ENCODE measurements at regions not wholly inside any gene's neighbourhood (a gene's known extent, or its start where the extent isn't known, plus 50 kb on each side); places are given as distances from the start of the nearest gene placed in this dataset.

DNA sequence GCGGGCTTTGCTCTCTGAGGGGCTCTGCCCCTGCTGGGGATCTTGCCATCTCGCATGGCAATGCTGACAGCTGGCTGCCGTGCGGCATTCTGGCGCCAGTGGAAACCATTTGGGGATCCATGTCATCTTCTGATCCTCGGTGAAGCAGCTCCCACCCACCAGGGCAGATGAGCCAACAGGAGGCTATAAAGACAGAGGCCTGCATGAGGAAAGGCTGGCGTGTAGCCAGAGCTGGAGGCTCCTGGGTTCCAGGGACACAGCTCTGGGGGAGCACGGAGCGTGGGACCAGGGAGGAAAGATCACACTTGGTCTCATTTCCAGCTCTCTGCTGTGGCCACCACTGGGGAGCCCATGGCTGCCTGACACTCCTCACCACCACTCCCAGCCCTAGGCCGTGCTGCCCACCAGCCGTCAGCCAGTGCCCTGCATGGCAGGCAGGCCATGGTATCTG is 145.8 kb downstream of the ZFP36L2 start:
- Histone ChIP-seq H3K27me3 (ENCODE audit: insufficient read depth) (no peaks in the 10 kb centered on the region), H3K4me1 (ENCODE audit: insufficient read depth) (peaks cover 11% of the 10 kb centered on the region), H3K36me3 (ENCODE audit: insufficient read depth) (no peaks in the 10 kb centered on the region; the same call in 1 of the 2 replicates), H3K9me2 (ENCODE audit: insufficient read depth) (no peaks in the 10 kb centered on the region), H2AFZ (peak overlapping the region; percentile 43; the same call in 1 of the 2 replicates), H4K20me1 (replicated peaks; ENCODE audit: insufficient read depth) (no peaks in the 10 kb centered on the region), H3F3A (replicated peaks; ENCODE audit: low read depth) (no peaks in the 10 kb centered on the region), H3K4me3 (no peak overlapping the region), H3K79me2 (replicated peaks; ENCODE audit: insufficient read depth) (no peaks in the 10 kb centered on the region), H3K4me2 (no peak overlapping the region), H3K27ac (ENCODE audit: low read depth) (no peak overlapping the region)
- H3K27me3 Mint-ChIP-seq (ENCODE audit: insufficient read depth, low read depth, poor library complexity): peaks cover 11% of the 10 kb centered on the region
- no peak overlapping the region for H3K4me3 Mint-ChIP-seq
- TF ChIP-seq CREB1 (CRISPR knock-in tag; IDR thresholded peaks at IDR 0.05; ENCODE audit: low read depth) (no peak), ZNF331 (CRISPR knock-in tag; IDR thresholded peaks at IDR 0.05; ENCODE audit: low read depth) (no peak), JUNB (IDR thresholded peaks at IDR 0.05; ENCODE audit: unreplicated experiment) (no peak), STAT1 (IDR thresholded peaks at IDR 0.05; ENCODE audit: unreplicated experiment) (no peak), EZH2 (IDR thresholded peaks at IDR 0.05; ENCODE audit: low read depth, unreplicated experiment) (no peak), ZNF114 (CRISPR knock-in tag; IDR thresholded peaks at IDR 0.05) (no peak), POLR2AphosphoS5 (IDR thresholded peaks at IDR 0.05; ENCODE audit: low read depth) (no peak), NANOG (IDR thresholded peaks at IDR 0.05; ENCODE audit: borderline replicate concordance) (no peak), EZH2phosphoT487 (IDR thresholded peaks at IDR 0.05; ENCODE audit: unreplicated experiment) (no peak)
- TF ChIP-seq, protein P1, sequence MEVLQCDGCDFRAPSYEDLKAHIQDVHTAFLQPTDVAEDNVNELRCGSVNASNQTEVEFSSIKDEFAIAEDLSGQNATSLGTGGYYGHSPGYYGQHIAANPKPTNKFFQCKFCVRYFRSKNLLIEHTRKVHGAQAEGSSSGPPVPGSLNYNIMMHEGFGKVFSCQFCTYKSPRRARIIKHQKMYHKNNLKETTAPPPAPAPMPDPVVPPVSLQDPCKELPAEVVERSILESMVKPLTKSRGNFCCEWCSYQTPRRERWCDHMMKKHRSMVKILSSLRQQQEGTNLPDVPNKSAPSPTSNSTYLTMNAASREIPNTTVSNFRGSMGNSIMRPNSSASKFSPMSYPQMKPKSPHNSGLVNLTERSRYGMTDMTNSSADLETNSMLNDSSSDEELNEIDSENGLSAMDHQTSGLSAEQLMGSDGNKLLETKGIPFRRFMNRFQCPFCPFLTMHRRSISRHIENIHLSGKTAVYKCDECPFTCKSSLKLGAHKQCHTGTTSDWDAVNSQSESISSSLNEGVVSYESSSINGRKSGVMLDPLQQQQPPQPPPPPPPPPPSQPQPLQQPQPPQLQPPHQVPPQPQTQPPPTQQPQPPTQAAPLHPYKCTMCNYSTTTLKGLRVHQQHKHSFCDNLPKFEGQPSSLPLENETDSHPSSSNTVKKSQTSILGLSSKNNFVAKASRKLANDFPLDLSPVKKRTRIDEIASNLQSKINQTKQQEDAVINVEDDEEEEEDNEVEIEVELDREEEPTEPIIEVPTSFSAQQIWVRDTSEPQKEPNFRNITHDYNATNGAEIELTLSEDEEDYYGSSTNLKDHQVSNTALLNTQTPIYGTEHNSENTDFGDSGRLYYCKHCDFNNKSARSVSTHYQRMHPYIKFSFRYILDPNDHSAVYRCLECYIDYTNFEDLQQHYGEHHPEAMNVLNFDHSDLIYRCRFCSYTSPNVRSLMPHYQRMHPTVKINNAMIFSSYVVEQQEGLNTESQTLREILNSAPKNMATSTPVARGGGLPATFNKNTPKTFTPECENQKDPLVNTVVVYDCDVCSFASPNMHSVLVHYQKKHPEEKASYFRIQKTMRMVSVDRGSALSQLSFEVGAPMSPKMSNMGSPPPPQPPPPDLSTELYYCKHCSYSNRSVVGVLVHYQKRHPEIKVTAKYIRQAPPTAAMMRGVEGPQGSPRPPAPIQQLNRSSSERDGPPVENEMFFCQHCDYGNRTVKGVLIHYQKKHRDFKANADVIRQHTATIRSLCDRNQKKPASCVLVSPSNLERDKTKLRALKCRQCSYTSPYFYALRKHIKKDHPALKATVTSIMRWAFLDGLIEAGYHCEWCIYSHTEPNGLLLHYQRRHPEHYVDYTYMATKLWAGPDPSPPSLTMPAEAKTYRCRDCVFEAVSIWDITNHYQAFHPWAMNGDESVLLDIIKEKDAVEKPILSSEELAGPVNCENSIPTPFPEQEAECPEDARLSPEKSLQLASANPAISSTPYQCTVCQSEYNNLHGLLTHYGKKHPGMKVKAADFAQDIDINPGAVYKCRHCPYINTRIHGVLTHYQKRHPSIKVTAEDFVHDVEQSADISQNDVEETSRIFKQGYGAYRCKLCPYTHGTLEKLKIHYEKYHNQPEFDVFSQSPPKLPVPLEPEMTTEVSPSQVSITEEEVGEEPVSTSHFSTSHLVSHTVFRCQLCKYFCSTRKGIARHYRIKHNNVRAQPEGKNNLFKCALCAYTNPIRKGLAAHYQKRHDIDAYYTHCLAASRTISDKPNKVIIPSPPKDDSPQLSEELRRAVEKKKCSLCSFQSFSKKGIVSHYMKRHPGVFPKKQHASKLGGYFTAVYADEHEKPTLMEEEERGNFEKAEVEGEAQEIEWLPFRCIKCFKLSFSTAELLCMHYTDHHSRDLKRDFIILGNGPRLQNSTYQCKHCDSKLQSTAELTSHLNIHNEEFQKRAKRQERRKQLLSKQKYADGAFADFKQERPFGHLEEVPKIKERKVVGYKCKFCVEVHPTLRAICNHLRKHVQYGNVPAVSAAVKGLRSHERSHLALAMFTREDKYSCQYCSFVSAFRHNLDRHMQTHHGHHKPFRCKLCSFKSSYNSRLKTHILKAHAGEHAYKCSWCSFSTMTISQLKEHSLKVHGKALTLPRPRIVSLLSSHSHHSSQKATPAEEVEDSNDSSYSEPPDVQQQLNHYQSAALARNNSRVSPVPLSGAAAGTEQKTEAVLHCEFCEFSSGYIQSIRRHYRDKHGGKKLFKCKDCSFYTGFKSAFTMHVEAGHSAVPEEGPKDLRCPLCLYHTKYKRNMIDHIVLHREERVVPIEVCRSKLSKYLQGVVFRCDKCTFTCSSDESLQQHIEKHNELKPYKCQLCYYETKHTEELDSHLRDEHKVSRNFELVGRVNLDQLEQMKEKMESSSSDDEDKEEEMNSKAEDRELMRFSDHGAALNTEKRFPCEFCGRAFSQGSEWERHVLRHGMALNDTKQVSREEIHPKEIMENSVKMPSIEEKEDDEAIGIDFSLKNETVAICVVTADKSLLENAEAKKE (CRISPR knock-in tag; IDR thresholded peaks at IDR 0.05): no peak
- TF ChIP-seq, protein P2, sequence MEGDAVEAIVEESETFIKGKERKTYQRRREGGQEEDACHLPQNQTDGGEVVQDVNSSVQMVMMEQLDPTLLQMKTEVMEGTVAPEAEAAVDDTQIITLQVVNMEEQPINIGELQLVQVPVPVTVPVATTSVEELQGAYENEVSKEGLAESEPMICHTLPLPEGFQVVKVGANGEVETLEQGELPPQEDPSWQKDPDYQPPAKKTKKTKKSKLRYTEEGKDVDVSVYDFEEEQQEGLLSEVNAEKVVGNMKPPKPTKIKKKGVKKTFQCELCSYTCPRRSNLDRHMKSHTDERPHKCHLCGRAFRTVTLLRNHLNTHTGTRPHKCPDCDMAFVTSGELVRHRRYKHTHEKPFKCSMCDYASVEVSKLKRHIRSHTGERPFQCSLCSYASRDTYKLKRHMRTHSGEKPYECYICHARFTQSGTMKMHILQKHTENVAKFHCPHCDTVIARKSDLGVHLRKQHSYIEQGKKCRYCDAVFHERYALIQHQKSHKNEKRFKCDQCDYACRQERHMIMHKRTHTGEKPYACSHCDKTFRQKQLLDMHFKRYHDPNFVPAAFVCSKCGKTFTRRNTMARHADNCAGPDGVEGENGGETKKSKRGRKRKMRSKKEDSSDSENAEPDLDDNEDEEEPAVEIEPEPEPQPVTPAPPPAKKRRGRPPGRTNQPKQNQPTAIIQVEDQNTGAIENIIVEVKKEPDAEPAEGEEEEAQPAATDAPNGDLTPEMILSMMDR (conservative IDR thresholded peaks at IDR 0.05; ENCODE audit: low read depth in 2 of 2): no peak
- TF ChIP-seq, protein P3, sequence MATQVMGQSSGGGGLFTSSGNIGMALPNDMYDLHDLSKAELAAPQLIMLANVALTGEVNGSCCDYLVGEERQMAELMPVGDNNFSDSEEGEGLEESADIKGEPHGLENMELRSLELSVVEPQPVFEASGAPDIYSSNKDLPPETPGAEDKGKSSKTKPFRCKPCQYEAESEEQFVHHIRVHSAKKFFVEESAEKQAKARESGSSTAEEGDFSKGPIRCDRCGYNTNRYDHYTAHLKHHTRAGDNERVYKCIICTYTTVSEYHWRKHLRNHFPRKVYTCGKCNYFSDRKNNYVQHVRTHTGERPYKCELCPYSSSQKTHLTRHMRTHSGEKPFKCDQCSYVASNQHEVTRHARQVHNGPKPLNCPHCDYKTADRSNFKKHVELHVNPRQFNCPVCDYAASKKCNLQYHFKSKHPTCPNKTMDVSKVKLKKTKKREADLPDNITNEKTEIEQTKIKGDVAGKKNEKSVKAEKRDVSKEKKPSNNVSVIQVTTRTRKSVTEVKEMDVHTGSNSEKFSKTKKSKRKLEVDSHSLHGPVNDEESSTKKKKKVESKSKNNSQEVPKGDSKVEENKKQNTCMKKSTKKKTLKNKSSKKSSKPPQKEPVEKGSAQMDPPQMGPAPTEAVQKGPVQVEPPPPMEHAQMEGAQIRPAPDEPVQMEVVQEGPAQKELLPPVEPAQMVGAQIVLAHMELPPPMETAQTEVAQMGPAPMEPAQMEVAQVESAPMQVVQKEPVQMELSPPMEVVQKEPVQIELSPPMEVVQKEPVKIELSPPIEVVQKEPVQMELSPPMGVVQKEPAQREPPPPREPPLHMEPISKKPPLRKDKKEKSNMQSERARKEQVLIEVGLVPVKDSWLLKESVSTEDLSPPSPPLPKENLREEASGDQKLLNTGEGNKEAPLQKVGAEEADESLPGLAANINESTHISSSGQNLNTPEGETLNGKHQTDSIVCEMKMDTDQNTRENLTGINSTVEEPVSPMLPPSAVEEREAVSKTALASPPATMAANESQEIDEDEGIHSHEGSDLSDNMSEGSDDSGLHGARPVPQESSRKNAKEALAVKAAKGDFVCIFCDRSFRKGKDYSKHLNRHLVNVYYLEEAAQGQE (IDR thresholded peaks at IDR 0.05; ENCODE audit: unreplicated experiment): no peak
- TF ChIP-seq, protein P4, sequence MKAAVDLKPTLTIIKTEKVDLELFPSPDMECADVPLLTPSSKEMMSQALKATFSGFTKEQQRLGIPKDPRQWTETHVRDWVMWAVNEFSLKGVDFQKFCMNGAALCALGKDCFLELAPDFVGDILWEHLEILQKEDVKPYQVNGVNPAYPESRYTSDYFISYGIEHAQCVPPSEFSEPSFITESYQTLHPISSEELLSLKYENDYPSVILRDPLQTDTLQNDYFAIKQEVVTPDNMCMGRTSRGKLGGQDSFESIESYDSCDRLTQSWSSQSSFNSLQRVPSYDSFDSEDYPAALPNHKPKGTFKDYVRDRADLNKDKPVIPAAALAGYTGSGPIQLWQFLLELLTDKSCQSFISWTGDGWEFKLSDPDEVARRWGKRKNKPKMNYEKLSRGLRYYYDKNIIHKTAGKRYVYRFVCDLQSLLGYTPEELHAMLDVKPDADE (IDR thresholded peaks at IDR 0.05): no peak
- H3K27ac Mint-ChIP-seq: no peak overlapping the region
- no peak for ATAC-seq
- DNase-seq (ENCODE audit: low spot score): no peak
- H3K9me3 Mint-ChIP-seq: no peaks in the 10 kb centered on the region
- H3K4me1 Mint-ChIP-seq: peaks cover 31% of the 10 kb centered on the region
- H3K36me3 Mint-ChIP-seq (ENCODE audit: low read depth): no peaks in the 10 kb centered on the region

Measured in GM23338 (cell line).